Mesothelial cell of epicardium (in vitro differentiated cells): ENCODE measurements at regions not wholly inside any gene's neighbourhood (a gene's known extent, or its start where the extent isn't known, plus 50 kb on each side); places are given as distances from the start of the nearest gene placed in this dataset.

Experiments
- DNase-seq, 2 experiments: peaks; one replicate each; pipeline ENCODE4 v3.0.0; 2021; ENCODE audit warnings: low spot score in 2 of 2; ENCODE audit not compliant: unreplicated experiment in 2 of 2
- H3K27ac Mint-ChIP-seq: 2 replicates; pipeline ENCODE4 v1.8.0; 2021; ENCODE audit warnings: mixed read lengths
- H3K27me3 Mint-ChIP-seq: 2 replicates; pipeline ENCODE4 v1.8.0; 2021; ENCODE audit warnings: low read depth, mixed read lengths
- H3K36me3 Mint-ChIP-seq: 2 replicates; pipeline ENCODE4 v1.8.0; 2021; ENCODE audit warnings: mixed read lengths
- H3K4me1 Mint-ChIP-seq: 2 replicates; pipeline ENCODE4 v1.8.0; 2021; ENCODE audit warnings: mixed read lengths
- H3K4me3 Mint-ChIP-seq: 2 replicates; pipeline ENCODE4 v1.8.0; 2021; ENCODE audit warnings: mild to moderate bottlenecking, moderate library complexity, mixed read lengths
- H3K9me3 Mint-ChIP-seq: 2 replicates; pipeline ENCODE4 v1.8.0; 2021; ENCODE audit warnings: mixed read lengths
- TF ChIP-seq, protein P1 (sequence below): fragments of 200-600 bp; sonication (generic); IDR thresholded peaks from one replicate; pipeline ENCODE4 v1.5.0; 2021; ENCODE audit warnings: antibody characterized with exemption; ENCODE audit not compliant: unreplicated experiment

DNA sequence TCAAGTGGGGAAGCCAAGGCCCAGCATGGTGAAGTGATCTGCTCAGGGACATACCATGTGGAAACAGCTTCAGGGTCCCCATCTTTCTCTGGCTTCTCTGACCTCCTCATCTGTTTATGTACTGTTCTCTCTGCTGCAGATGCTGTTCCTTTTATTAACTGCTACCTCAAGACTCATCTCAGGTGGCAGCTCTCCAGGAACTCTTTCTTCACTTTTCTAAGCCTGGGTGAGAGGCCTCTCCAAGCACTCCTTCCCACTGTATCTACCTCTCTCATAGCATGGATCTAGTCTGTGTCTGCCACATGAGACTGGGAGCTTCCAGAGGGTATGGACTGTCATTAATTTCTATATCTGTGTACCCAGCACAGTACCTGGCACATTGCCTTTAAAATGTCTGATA lies 73.4 kb upstream of the PPM1J start:
- TF ChIP-seq, protein P1, sequence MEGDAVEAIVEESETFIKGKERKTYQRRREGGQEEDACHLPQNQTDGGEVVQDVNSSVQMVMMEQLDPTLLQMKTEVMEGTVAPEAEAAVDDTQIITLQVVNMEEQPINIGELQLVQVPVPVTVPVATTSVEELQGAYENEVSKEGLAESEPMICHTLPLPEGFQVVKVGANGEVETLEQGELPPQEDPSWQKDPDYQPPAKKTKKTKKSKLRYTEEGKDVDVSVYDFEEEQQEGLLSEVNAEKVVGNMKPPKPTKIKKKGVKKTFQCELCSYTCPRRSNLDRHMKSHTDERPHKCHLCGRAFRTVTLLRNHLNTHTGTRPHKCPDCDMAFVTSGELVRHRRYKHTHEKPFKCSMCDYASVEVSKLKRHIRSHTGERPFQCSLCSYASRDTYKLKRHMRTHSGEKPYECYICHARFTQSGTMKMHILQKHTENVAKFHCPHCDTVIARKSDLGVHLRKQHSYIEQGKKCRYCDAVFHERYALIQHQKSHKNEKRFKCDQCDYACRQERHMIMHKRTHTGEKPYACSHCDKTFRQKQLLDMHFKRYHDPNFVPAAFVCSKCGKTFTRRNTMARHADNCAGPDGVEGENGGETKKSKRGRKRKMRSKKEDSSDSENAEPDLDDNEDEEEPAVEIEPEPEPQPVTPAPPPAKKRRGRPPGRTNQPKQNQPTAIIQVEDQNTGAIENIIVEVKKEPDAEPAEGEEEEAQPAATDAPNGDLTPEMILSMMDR, result no peak
- Mint-ChIP-seq H3K4me1 (peaks cover 31% of the 10 kb centered on the region), H3K36me3 (no peaks in the 10 kb centered on the region), H3K9me3 (peaks cover 1% of the 10 kb centered on the region), H3K27ac (no peak overlapping the region), H3K4me3 (no peak overlapping the region), H3K27me3 (no peaks in the 10 kb centered on the region)
- no peak for DNase-seq

DNA sequence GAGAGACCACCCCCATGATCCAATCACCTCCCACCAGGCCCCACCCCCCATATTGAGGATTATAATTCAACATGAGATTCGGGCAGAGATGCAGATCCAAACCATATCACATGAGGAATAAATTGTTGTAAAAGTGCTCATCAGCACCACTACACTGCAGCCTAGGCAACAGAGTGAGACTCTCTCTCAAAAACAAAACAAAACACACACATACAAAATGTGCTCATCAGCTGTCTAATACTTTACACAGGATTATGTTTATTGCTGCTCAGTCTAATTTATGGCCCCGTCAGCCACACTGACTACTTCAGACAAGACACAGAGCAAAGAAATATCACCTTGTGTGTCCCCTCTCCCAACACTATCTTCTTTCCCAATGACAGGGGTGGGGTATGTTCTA lies 72.9 kb upstream of the PPM1J start:
- peaks cover 6% of the 10 kb centered on the region for H3K9me3 Mint-ChIP-seq
- TF ChIP-seq, protein P1, result no peak
- DNase-seq, result no peak
- no peak overlapping the region for H3K4me3 Mint-ChIP-seq
- no peaks in the 10 kb centered on the region for H3K36me3 Mint-ChIP-seq
- H3K4me1 Mint-ChIP-seq, result peaks cover 26% of the 10 kb centered on the region
- no peak overlapping the region for H3K27ac Mint-ChIP-seq
- no peaks in the 10 kb centered on the region for H3K27me3 Mint-ChIP-seq

DNA sequence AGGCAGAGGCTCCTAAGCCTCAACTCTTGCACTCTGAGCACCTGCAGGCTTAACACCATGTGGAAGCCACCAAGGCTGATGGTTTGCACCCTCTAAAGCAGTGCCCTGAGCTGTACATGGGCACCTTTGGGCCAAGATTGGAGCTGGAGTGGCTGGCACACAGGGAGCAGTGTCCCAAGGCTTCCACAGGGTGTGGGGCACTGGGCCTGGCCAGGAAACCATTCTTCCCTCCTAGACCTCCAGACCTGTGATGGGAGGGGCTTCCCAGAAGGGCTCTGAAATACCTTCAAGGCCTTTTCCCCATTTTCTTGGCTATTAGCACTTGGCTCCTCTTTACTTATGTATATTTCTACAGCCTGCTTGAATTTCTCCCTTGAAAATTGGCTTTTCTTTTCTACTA lies 67.9 kb upstream of the PPM1J start:
- H3K27me3 Mint-ChIP-seq, result no peaks in the 10 kb centered on the region
- TF ChIP-seq, protein P1, result no peak
- no peak overlapping the region for H3K4me3 Mint-ChIP-seq
- no peak overlapping the region for H3K27ac Mint-ChIP-seq
- peaks cover 13% of the 10 kb centered on the region for H3K9me3 Mint-ChIP-seq
- H3K4me1 Mint-ChIP-seq, result peaks cover 9% of the 10 kb centered on the region
- DNase-seq, result no peak
- H3K36me3 Mint-ChIP-seq, result peaks cover 2% of the 10 kb centered on the region

DNA sequence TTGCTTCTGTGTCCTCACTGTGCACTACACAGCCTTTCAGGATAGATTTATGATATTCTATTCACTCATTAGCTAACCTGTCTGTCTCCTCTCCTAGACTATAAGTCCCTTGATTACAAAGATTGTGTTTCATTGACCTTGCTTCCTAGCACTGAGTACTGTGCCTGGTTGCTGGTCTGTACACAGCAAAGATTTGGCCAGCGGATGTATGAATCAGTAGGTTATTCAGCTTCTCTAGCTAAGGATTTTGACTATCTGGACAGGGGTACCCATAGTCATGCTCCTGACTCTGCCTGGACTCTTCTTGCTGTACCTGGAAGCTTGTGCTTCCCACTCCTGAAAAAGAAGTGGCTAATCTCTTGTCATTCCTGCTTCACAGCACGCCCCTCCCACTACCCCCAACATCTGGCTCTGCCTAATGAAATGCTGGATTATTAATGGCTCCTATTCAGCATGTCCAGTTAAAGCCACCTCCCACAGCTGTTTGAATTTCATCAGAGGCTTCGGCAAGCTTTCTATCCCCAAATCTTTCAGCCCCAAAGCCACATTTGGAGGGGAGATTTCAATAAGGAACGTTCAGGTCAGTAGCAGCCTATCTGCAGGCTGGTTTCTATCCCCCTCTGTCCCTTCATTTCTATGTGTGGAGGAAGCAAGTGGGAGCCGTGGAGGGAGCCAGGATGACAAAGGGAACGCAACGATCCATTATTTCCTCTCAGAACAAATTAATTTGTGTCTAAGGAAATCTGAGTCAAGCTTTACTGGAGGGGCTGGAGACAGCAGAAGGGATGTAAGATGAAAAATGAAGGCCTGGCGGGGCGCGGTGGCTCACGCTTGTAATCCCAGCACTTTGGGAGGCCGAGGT lies 64.8 kb upstream of the PPM1J start:
- no peak for DNase-seq
- H3K27ac Mint-ChIP-seq, result peak overlapping the region; percentile 5
- no peaks in the 10 kb centered on the region for H3K27me3 Mint-ChIP-seq
- peaks cover 9% of the 10 kb centered on the region for H3K4me1 Mint-ChIP-seq
- no peak overlapping the region for H3K4me3 Mint-ChIP-seq
- H3K9me3 Mint-ChIP-seq, result peaks cover 13% of the 10 kb centered on the region
- peaks cover 2% of the 10 kb centered on the region for H3K36me3 Mint-ChIP-seq
- TF ChIP-seq, protein P1, result no peak

DNA sequence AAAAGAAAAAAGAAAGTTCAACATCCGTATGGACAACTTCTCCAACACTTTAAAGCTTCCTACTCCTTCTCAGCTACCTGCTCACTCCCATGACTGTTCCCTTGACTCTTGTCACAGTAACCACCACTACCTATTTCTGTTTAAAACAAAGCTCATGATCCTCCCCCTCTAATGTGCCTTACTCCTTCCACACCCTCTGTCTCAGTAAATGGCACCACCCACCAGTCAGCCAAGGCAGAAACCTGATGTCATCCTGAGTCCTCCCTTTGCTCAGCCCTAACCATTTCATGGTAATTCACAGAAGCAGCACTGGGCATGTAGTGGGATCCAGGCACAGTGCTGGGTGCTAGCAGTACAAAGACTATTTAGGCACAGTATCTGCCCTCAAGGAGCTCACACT lies 63.0 kb upstream of the PPM1J start:
- H3K27me3 Mint-ChIP-seq, result no peaks in the 10 kb centered on the region
- H3K36me3 Mint-ChIP-seq, result peaks cover 2% of the 10 kb centered on the region

More for the DNA sequence above, 63.0 kb upstream of the PPM1J start:
- Mint-ChIP-seq H3K27ac (no peak overlapping the region), H3K9me3 (peaks cover 8% of the 10 kb centered on the region), H3K4me3 (no peak overlapping the region), H3K4me1 (peaks cover 9% of the 10 kb centered on the region)
- DNase-seq, result no peak
- TF ChIP-seq, protein P1, result no peak
